ENCODE measurements at regions not wholly inside any gene's neighbourhood (a gene's known extent, or its start where the extent isn't known, plus 50 kb on each side); places are given as distances from the start of the nearest gene placed in this dataset.

DNA sequence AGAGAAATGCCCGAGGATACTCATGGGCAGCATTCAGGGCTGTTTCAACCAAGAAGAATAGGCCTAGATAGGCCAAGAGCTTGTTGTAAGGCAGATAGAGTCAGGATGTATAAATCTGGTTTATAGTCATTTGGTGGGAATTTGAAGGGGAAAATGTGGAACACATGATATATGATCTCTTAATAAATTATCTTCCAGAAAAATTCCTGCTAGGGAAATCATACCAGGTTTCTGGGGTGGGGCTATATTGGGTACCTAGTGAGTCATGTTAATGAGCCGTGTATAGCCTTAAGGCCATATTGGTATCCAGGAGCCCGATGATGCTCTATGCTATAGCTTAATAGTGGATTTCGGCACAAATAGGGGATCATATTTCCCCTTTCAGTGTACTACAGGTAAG, 51.5 kb upstream of the HTR2A start:
- TF ChIP-seq, protein P1, sequence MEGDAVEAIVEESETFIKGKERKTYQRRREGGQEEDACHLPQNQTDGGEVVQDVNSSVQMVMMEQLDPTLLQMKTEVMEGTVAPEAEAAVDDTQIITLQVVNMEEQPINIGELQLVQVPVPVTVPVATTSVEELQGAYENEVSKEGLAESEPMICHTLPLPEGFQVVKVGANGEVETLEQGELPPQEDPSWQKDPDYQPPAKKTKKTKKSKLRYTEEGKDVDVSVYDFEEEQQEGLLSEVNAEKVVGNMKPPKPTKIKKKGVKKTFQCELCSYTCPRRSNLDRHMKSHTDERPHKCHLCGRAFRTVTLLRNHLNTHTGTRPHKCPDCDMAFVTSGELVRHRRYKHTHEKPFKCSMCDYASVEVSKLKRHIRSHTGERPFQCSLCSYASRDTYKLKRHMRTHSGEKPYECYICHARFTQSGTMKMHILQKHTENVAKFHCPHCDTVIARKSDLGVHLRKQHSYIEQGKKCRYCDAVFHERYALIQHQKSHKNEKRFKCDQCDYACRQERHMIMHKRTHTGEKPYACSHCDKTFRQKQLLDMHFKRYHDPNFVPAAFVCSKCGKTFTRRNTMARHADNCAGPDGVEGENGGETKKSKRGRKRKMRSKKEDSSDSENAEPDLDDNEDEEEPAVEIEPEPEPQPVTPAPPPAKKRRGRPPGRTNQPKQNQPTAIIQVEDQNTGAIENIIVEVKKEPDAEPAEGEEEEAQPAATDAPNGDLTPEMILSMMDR (conservative IDR thresholded peaks at IDR 0.05; ENCODE audit: low read length) = no peak
- TF ChIP-seq EZH2phosphoT487 (IDR thresholded peaks at IDR 0.05; ENCODE audit: borderline replicate concordance) = no peak

All from Loucy (cell line).